ENCODE measurements at regions not wholly inside any gene's neighbourhood (a gene's known extent, or its start where the extent isn't known, plus 50 kb on each side); places are given as distances from the start of the nearest gene placed in this dataset.

- Histone ChIP-seq H3K27me3 (ENCODE audit: insufficient read depth, low read depth, low read length) (no peaks in the 10 kb centered on the region), H3K4me2 (ENCODE audit: low read length) (no peak overlapping the region), H3K9me3 (ENCODE audit: low read length) (no peaks in the 10 kb centered on the region), H3K36me3 (ENCODE audit: insufficient read depth, low read length) (no peaks in the 10 kb centered on the region), H3K79me2 (replicated peaks; ENCODE audit: insufficient read depth, low read length) (no peaks in the 10 kb centered on the region), H3K27ac (ENCODE audit: low read length) (no peak overlapping the region), H3K9ac (ENCODE audit: low read length) (no peak overlapping the region), H2AFZ (ENCODE audit: low read depth, low read length) (no peak overlapping the region), H3F3A (ENCODE audit: insufficient read depth, low read length, poor library complexity, severe bottlenecking) (no peaks in the 10 kb centered on the region), H3K4me3 (ENCODE audit: low read length) (no peak overlapping the region), H4K20me1 (ENCODE audit: insufficient read depth) (no peaks in the 10 kb centered on the region), H3K9me2 (ENCODE audit: insufficient read depth, low read length) (no peaks in the 10 kb centered on the region)
- no peak for TF ChIP-seq EZH2 (IDR thresholded peaks at IDR 0.05; ENCODE audit: borderline replicate concordance, insufficient read depth, low read length, poor library complexity, severe bottlenecking)
- TF ChIP-seq TAF1 (IDR thresholded peaks at IDR 0.05; ENCODE audit: low read depth) = no peak
- TF ChIP-seq SMC3 (conservative IDR thresholded peaks at IDR 0.05; ENCODE audit: poor library complexity) = no peak
- no peak for TF ChIP-seq RAD21 (conservative IDR thresholded peaks at IDR 0.05)
- TF ChIP-seq MXI1 (conservative IDR thresholded peaks at IDR 0.05; ENCODE audit: poor library complexity, severe bottlenecking) = no peak
- TF ChIP-seq CTCF (IDR thresholded peaks at IDR 0.05; ENCODE audit: poor library complexity, severe bottlenecking) = no peak
- no peak for TF ChIP-seq POLR2AphosphoS5 (IDR thresholded peaks at IDR 0.05)
- no peak for TF ChIP-seq REST (IDR thresholded peaks at IDR 0.05; ENCODE audit: borderline replicate concordance)
- TF ChIP-seq EP300 (conservative IDR thresholded peaks at IDR 0.05; ENCODE audit: poor library complexity, severe bottlenecking) = no peak
Measured at GRCh38 chr3:147977001-147977400, 567.8 kb downstream of the ZIC1 start.

DNA sequence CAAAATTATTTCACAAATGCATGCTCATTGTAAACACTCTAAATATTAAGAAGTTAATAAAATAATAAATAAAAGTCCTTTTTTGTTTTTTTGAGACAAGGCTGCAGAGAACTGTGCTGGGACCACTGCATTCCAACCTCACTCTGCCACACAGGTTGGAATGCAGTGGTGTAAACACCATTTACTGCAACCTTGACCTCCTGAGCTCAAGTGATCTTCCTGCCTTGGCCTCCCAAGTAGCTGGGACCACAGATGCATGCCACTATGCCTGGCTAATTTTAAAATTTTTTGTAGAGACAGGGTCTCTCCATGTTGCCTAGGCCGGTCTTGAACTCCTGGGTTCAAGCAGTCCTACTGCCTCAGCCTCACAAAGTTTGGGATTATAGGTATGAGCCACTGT, 578.4 kb downstream of the ZIC1 start:
- Histone ChIP-seq H3K4me3 (ENCODE audit: low read length) (no peak overlapping the region), H3K4me2 (ENCODE audit: low read length) (no peak overlapping the region), H3K27me3 (ENCODE audit: insufficient read depth, low read depth, low read length) (no peaks in the 10 kb centered on the region), H4K20me1 (ENCODE audit: insufficient read depth) (no peaks in the 10 kb centered on the region), H3K9me3 (ENCODE audit: low read length) (no peaks in the 10 kb centered on the region), H3K79me2 (replicated peaks; ENCODE audit: insufficient read depth, low read length) (no peaks in the 10 kb centered on the region), H3K9me2 (ENCODE audit: insufficient read depth, low read length) (no peaks in the 10 kb centered on the region), H3K9ac (ENCODE audit: low read length) (no peak overlapping the region), H3K36me3 (ENCODE audit: insufficient read depth, low read length) (no peaks in the 10 kb centered on the region), H3K27ac (ENCODE audit: low read length) (no peak overlapping the region), H2AFZ (ENCODE audit: low read depth, low read length) (no peak overlapping the region), H3F3A (ENCODE audit: insufficient read depth, low read length, poor library complexity, severe bottlenecking) (no peaks in the 10 kb centered on the region)
- TF ChIP-seq MXI1 (conservative IDR thresholded peaks at IDR 0.05; ENCODE audit: poor library complexity, severe bottlenecking) (no peak), REST (IDR thresholded peaks at IDR 0.05; ENCODE audit: borderline replicate concordance) (no peak), EP300 (conservative IDR thresholded peaks at IDR 0.05; ENCODE audit: poor library complexity, severe bottlenecking) (no peak), POLR2AphosphoS5 (IDR thresholded peaks at IDR 0.05) (no peak), TAF1 (IDR thresholded peaks at IDR 0.05; ENCODE audit: low read depth) (no peak), CTCF (IDR thresholded peaks at IDR 0.05; ENCODE audit: poor library complexity, severe bottlenecking) (no peak), SMC3 (conservative IDR thresholded peaks at IDR 0.05; ENCODE audit: poor library complexity) (no peak), RAD21 (conservative IDR thresholded peaks at IDR 0.05) (no peak), EZH2 (IDR thresholded peaks at IDR 0.05; ENCODE audit: borderline replicate concordance, insufficient read depth, low read length, poor library complexity, severe bottlenecking) (no peak)
